ENCODE measurements at regions not wholly inside any gene's neighbourhood (a gene's known extent, or its start where the extent isn't known, plus 50 kb on each side); places are given as distances from the start of the nearest gene placed in this dataset.
A peak's percentile ranks its signal among the peaks of the same experiment; 100 is the strongest.

- peak; percentile 5 for DNase-seq
These were observed 196.0 kb upstream of the VRK2 start for GRCh38 chr2:57850415-57851130.

- no peak for DNase-seq
These were observed 191.4 kb upstream of the VRK2 start for GRCh38 chr2:57855212-57855611.

- DNase-seq = no peak
These were observed 186.9 kb upstream of the VRK2 start for GRCh38 chr2:57859755-57860154.

GRCh38 chr2:57862153-57862552 lies 184.5 kb upstream of the VRK2 start:
- DNase-seq = no peak

- no peak for DNase-seq
These were observed 183.9 kb upstream of the VRK2 start for GRCh38 chr2:57862727-57863126.

GRCh38 chr2:57864926-57865325 lies 181.7 kb upstream of the VRK2 start:
- DNase-seq = no peak

GRCh38 chr2:57867730-57868129 lies 178.9 kb upstream of the VRK2 start:
- DNase-seq = no peak

- no peak for DNase-seq
These were observed 177.9 kb upstream of the VRK2 start for GRCh38 chr2:57868619-57869139.

- no peak for DNase-seq
These were observed 176.8 kb upstream of the VRK2 start for GRCh38 chr2:57869758-57870344.

GRCh38 chr2:57876313-57876712 lies 170.3 kb upstream of the VRK2 start:
- no peak for DNase-seq

- DNase-seq = no peak
These were observed 168.8 kb upstream of the VRK2 start for GRCh38 chr2:57877811-57878170.

GRCh38 chr2:57878171-57878865 lies 168.3 kb upstream of the VRK2 start:
- no peak for DNase-seq

- no peak for DNase-seq
These were observed 167.8 kb upstream of the VRK2 start for GRCh38 chr2:57878866-57879210.

GRCh38 chr2:57880446-57880845 lies 166.2 kb upstream of the VRK2 start:
- DNase-seq = no peak

- DNase-seq = no peak
These were observed 165.6 kb upstream of the VRK2 start for GRCh38 chr2:57880967-57881366.

GRCh38 chr2:57881998-57882888 lies 164.4 kb upstream of the VRK2 start:
- DNase-seq = no peak

GRCh38 chr2:57882895-57883515 lies 163.6 kb upstream of the VRK2 start:
- DNase-seq = no peak

- DNase-seq = no peak
These were observed 162.3 kb upstream of the VRK2 start for GRCh38 chr2:57884281-57884680.

- DNase-seq = no peak
These were observed 160.9 kb upstream of the VRK2 start for GRCh38 chr2:57885742-57886141.

GRCh38 chr2:57886161-57886786 lies 160.3 kb upstream of the VRK2 start:
- no peak for DNase-seq

GRCh38 chr2:57888463-57888862 lies 158.1 kb upstream of the VRK2 start:
- no peak for DNase-seq

GRCh38 chr2:57890464-57890863 lies 156.1 kb upstream of the VRK2 start:
- no peak for DNase-seq

Measured in activated gamma-delta T cell (primary cell).